Tibial nerve (tissue), 3 donors: ENCODE measurements at regions not wholly inside any gene's neighbourhood (a gene's known extent, or its start where the extent isn't known, plus 50 kb on each side); places are given as distances from the start of the nearest gene placed in this dataset.

Experiments used
- CTCF ChIP-seq, 5 experiments: fragments of 200-600 bp in 3 of 5; fragments of 450-650 bp in 2 of 5; sonication (generic) in 3 of 5; IDR thresholded peaks; one replicate each; pipeline ENCODE4 v1.5.1; 2016 to 2019; ENCODE audit warnings: antibody characterized with exemption in 5 of 5, mild to moderate bottlenecking in 3 of 5, moderate library complexity in 2 of 5
- POLR2A ChIP-seq, 2 donors: fragments of 450-650 bp; IDR thresholded peaks; one replicate each; pipeline ENCODE4 v1.6.1; 2017; ENCODE audit warnings: antibody characterized with exemption in 2 of 2, mild to moderate bottlenecking in 2 of 2, moderate library complexity in 2 of 2

GRCh38 chr4:126698224-126698623 is 934.5 kb upstream of the INTU start:
- TF ChIP-seq CTCF (IDR thresholded peaks at IDR 0.05) (no peak), POLR2A (IDR thresholded peaks at IDR 0.05) (no peak)
